DOHH2 (cell line): ENCODE measurements at regions not wholly inside any gene's neighbourhood (a gene's known extent, or its start where the extent isn't known, plus 50 kb on each side); places are given as distances from the start of the nearest gene placed in this dataset.

Experiments used
- CTCF ChIP-seq: fragments of 200-600 bp; sonication (generic); IDR thresholded peaks from one replicate; pipeline ENCODE4 v1.5.1; 2014; ENCODE audit warnings: antibody characterized with exemption, mild to moderate bottlenecking, low read depth, low read length; ENCODE audit not compliant: poor library complexity, severe bottlenecking
- EZH2phosphoT487 ChIP-seq: fragments of 200-600 bp; sonication (generic); IDR thresholded peaks from 2 replicates; pipeline ENCODE4 v1.6.1; 2017; ENCODE audit warnings: borderline replicate concordance, mild to moderate bottlenecking, antibody characterized with exemption, low read length, moderate library complexity, mixed read lengths

DNA sequence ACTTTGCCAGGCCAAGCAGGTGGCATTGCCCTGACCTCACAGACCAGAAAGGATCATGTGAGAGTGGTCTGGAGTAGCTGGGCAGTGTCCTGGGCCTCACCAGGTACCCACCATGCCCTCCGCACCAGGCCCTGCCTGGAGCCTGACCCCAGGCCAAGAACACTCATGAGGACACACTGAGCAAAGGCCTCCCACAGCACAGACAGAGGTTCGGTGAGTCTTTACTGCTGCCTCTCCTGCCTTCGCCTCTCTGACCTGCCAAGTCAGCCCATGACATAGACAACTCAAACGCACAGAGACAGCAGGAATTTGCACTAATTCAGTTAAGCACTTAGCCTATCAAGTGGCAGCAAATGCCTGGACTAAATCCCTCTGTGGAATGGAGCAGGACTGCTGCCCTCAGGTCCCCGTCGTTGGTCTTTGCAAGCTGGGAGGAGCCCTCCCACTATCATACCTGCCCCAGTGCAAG is 62.5 kb downstream of the RHOB start:
- TF ChIP-seq CTCF = no peak
- no peak for TF ChIP-seq EZH2phosphoT487
